ENCODE measurements at regions not wholly inside any gene's neighbourhood (a gene's known extent, or its start where the extent isn't known, plus 50 kb on each side); places are given as distances from the start of the nearest gene placed in this dataset.
"Not testable (repeated sequence)": the region's sequence is repeated elsewhere in the genome, so short reads cannot be mapped to it uniquely, and the experiment has no call there.

DNA sequence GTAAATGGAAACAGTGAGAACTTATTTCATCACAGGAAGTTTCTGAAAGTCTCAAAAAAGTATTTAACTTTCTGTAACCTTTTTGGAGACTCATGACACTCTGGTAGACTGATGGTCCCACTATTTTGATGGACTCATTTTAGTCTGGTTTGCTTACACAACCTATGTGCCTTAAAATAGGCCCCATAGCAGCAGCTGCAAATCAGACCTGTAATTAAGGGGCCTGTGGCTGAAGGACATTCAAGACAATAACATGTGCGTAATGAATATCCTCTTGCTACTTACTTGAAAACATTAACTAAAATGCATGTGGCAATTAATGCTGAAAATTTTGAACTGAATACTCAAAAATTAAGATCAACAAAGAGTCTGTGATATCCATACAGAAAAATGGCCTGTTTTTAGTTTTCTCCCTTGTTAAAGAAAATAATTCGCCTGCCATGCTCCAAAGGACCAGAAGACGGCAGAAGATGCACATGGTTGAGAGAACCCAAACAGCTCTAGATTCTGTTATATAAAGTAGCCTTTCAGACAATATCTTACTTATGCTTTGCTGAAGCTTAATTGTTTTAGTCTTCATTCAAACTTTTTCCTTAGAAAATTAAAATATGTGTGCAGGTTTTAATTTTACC lies 568.5 kb downstream of the KCNA4 start:
- Histone ChIP-seq H3K4me3 (ENCODE audit: low read depth, low read length) (no peak overlapping the region), H3K9ac (ENCODE audit: low read depth, low read length) (no peak overlapping the region)

DNA sequence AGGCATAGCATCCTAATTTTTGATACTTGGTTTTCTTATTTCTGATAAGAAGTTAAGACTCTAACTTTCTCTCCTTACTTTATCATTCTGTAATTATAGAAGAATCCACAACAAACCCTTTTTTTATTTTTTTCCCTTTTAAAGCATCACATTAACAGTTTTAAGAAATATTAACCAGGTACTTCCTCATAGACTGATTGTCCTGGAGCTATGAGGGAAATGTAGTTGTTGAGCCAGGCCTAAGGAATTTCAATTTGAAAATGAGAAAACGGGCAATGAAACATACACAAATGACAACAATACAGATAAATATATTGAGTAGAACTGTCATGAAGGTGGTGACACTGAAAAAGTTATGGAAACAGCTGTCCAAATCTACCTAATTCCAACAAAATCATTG lies 569.0 kb downstream of the KCNA4 start:
- H3K36me3 ChIP-seq (ENCODE audit: control insufficient read depth, insufficient read depth, low read length) = no peaks in the 10 kb centered on the region
- no peak overlapping the region for H3K9ac ChIP-seq (ENCODE audit: low read depth, low read length)
- H3K4me3 ChIP-seq (ENCODE audit: low read depth, low read length) = no peak overlapping the region
- H3K9me3 ChIP-seq (ENCODE audit: control insufficient read depth, insufficient read depth, low read length) = no peaks in the 10 kb centered on the region
- H3K4me1 ChIP-seq (ENCODE audit: control insufficient read depth, insufficient read depth, low read length) = no peaks in the 10 kb centered on the region
- no peak overlapping the region for H3K27ac ChIP-seq (ENCODE audit: low read depth, low read length)
- H3K27me3 ChIP-seq (ENCODE audit: control insufficient read depth, insufficient read depth, low read length) = no peaks in the 10 kb centered on the region

More for the DNA sequence above, 568.5 kb downstream of the KCNA4 start:
- Histone ChIP-seq H3K36me3 (ENCODE audit: control insufficient read depth, insufficient read depth, low read length) (no peaks in the 10 kb centered on the region), H3K27me3 (ENCODE audit: control insufficient read depth, insufficient read depth, low read length) (no peaks in the 10 kb centered on the region), H3K4me1 (ENCODE audit: control insufficient read depth, insufficient read depth, low read length) (no peaks in the 10 kb centered on the region), H3K27ac (ENCODE audit: low read depth, low read length) (no peak overlapping the region), H3K9me3 (ENCODE audit: control insufficient read depth, insufficient read depth, low read length) (no peaks in the 10 kb centered on the region)

DNA sequence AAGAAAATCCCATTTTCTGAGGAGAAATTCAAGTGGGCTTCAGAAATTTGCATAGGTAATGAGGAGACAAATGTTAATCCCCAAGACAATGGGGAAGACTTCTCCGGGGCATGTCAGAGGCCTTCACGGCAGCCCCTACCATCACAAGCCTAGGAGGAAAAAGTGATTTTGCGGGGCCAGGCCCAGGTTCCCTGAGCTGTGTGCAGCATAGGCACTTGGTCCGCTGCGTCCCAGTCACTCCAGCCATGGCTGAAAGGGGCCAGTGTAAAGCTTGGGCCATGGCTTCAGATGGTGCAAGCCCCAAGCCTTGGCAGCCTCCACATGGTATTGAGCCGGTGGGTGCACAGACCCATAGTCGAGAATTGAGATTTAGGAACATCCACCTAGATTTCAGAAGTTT lies 570.7 kb downstream of the KCNA4 start:
- H3K27me3 ChIP-seq (ENCODE audit: control insufficient read depth, insufficient read depth, low read length) = no peaks in the 10 kb centered on the region
- no peak overlapping the region for H3K4me3 ChIP-seq (ENCODE audit: low read depth, low read length)
- H3K36me3 ChIP-seq (ENCODE audit: control insufficient read depth, insufficient read depth, low read length) = no peaks in the 10 kb centered on the region
- no peak overlapping the region for H3K27ac ChIP-seq (ENCODE audit: low read depth, low read length)
- H3K9me3 ChIP-seq (ENCODE audit: control insufficient read depth, insufficient read depth, low read length) = no peaks in the 10 kb centered on the region
- no peaks in the 10 kb centered on the region for H3K4me1 ChIP-seq (ENCODE audit: control insufficient read depth, insufficient read depth, low read length)
- H3K9ac ChIP-seq (ENCODE audit: low read depth, low read length) = no peak overlapping the region

DNA sequence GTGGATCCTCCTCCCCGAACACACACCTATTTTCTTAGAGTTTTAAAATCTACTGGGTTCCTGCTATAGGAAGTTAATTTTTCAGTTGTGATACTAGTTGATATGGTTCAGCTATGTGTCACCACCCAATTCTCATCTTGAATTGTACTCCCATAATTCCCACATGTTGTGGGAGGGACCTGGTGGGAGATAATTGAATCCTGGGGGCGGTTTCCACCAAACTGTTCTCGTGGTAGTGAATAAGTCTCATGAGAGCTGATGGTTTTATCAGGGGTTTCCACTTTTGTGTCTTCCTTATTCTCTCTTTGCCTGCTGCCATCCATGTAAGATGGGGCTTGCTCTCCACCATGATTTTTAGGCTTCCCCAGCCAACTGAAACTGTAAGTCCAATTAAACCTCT lies 571.6 kb downstream of the KCNA4 start:
- not testable (repeated sequence) for H3K4me3 ChIP-seq (ENCODE audit: low read depth, low read length); H3K4me1 ChIP-seq (ENCODE audit: control insufficient read depth, insufficient read depth, low read length); H3K9me3 ChIP-seq (ENCODE audit: control insufficient read depth, insufficient read depth, low read length); H3K27ac ChIP-seq (ENCODE audit: low read depth, low read length); H3K9ac ChIP-seq (ENCODE audit: low read depth, low read length); H3K36me3 ChIP-seq (ENCODE audit: control insufficient read depth, insufficient read depth, low read length); H3K27me3 ChIP-seq (ENCODE audit: control insufficient read depth, insufficient read depth, low read length)

DNA sequence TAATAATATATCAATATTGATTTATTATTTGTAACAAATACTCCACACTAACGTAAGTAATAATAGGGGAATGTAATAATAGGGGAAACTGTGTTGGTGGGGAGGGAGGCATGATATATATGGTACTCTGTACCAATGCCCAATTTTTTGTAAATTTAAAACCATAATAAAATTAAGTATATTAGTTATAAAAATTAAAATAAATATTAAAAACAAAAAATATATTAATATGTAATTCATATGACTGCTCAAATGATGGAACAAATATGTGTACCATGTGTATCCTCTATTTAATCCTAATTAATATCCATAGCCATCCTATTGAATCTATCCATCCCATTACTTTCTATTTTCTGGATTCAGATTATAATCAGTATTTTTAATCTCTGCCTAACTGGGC lies 578.0 kb downstream of the KCNA4 start:
- no peaks in the 10 kb centered on the region for H3K27me3 ChIP-seq (ENCODE audit: control insufficient read depth, insufficient read depth, low read length)
- H3K4me1 ChIP-seq (ENCODE audit: control insufficient read depth, insufficient read depth, low read length) = no peaks in the 10 kb centered on the region
- no peak overlapping the region for H3K9ac ChIP-seq (ENCODE audit: low read depth, low read length)
- no peak overlapping the region for H3K27ac ChIP-seq (ENCODE audit: low read depth, low read length)
- no peak overlapping the region for H3K4me3 ChIP-seq (ENCODE audit: low read depth, low read length)
- no peaks in the 10 kb centered on the region for H3K9me3 ChIP-seq (ENCODE audit: control insufficient read depth, insufficient read depth, low read length)
- H3K36me3 ChIP-seq (ENCODE audit: control insufficient read depth, insufficient read depth, low read length) = no peaks in the 10 kb centered on the region

DNA sequence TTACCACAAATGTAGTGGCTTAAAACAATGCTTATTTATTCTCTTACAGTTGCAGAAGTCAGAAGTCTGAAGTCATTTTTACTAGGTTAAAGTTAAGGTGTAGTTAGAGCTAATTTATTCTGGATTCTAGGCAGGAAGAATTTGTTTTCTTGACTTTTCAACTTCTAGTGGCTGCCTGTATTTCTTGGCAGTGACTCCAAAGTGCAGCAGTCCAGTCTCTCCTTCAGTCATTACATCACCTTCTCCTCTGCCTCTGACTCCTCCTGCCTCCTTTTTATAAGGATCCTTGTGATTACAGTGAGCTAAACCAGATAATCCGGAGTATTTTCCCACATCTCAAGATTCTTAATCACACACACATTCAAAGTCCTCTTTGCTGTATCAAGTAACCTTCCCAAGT lies 581.4 kb downstream of the KCNA4 start:
- no peaks in the 10 kb centered on the region for H3K36me3 ChIP-seq (ENCODE audit: control insufficient read depth, insufficient read depth, low read length)
- no peaks in the 10 kb centered on the region for H3K4me1 ChIP-seq (ENCODE audit: control insufficient read depth, insufficient read depth, low read length)
- no peak overlapping the region for H3K9ac ChIP-seq (ENCODE audit: low read depth, low read length)
- H3K9me3 ChIP-seq (ENCODE audit: control insufficient read depth, insufficient read depth, low read length) = peaks cover 8% of the 10 kb centered on the region; the same call in 1 of the 2 replicates
- no peaks in the 10 kb centered on the region for H3K27me3 ChIP-seq (ENCODE audit: control insufficient read depth, insufficient read depth, low read length)
- no peak overlapping the region for H3K4me3 ChIP-seq (ENCODE audit: low read depth, low read length)
- H3K27ac ChIP-seq (ENCODE audit: low read depth, low read length) = no peak overlapping the region

DNA sequence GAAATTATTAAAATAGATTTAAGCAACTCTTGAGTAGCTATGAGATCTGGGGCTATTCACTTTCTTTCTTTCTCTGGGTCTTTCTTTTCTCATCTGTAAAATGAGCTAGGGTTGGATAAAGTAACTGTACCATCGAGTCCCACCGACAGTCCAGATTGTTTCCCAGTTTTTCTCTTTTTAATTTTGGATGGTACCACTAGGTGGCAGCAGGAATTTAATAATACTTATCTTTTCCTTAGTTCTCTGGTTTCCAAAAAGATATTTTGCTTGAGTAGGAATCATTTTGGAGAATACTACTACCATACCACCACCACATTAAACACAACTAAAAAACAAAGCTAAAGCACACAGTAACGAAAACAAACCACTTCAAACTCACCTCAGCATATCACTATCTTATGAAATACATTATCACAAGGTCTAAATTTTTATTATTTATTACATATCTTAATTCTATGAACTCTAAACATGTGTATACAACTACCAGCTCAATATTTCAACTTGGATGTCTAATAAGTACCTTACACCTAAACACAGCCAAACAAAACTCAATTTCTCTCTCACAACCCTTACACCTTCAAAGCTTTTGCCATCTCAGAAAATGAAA lies 584.0 kb downstream of the KCNA4 start:
- Histone ChIP-seq H3K27me3 (ENCODE audit: control insufficient read depth, insufficient read depth, low read length) (no peaks in the 10 kb centered on the region), H3K4me1 (ENCODE audit: control insufficient read depth, insufficient read depth, low read length) (no peaks in the 10 kb centered on the region), H3K36me3 (ENCODE audit: control insufficient read depth, insufficient read depth, low read length) (no peaks in the 10 kb centered on the region), H3K9ac (ENCODE audit: low read depth, low read length) (no peak overlapping the region), H3K9me3 (ENCODE audit: control insufficient read depth, insufficient read depth, low read length) (peaks cover 8% of the 10 kb centered on the region; the same call in 1 of the 2 replicates), H3K4me3 (ENCODE audit: low read depth, low read length) (no peak overlapping the region), H3K27ac (ENCODE audit: low read depth, low read length) (no peak overlapping the region)

DNA sequence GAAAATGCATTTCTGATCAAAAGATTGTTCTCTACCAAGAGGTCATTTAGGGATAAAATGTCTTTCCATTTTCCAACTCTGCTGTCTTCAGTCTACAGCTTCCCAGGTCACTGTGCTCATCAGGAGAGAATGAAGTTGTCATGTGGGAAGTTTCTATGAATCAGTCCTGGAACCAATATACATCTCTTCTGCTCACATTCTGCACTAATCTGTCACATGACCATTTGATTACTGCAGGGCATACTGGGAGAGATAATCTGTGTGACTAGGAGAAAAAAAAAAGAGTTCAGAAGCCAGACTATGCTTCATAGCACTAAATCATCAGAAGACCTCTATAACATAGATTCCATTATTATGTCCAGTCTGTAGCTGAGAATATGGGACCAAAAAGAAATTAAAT lies 611.5 kb downstream of the KCNA4 start:
- H3K36me3 ChIP-seq (ENCODE audit: control insufficient read depth, insufficient read depth, low read length) = no peaks in the 10 kb centered on the region
- H3K9me3 ChIP-seq (ENCODE audit: control insufficient read depth, insufficient read depth, low read length) = no peaks in the 10 kb centered on the region
- H3K4me3 ChIP-seq (ENCODE audit: low read depth, low read length) = no peak overlapping the region
- no peaks in the 10 kb centered on the region for H3K27me3 ChIP-seq (ENCODE audit: control insufficient read depth, insufficient read depth, low read length)
- no peak overlapping the region for H3K27ac ChIP-seq (ENCODE audit: low read depth, low read length)
- no peak overlapping the region for H3K9ac ChIP-seq (ENCODE audit: low read depth, low read length)
- no peaks in the 10 kb centered on the region for H3K4me1 ChIP-seq (ENCODE audit: control insufficient read depth, insufficient read depth, low read length)

DNA sequence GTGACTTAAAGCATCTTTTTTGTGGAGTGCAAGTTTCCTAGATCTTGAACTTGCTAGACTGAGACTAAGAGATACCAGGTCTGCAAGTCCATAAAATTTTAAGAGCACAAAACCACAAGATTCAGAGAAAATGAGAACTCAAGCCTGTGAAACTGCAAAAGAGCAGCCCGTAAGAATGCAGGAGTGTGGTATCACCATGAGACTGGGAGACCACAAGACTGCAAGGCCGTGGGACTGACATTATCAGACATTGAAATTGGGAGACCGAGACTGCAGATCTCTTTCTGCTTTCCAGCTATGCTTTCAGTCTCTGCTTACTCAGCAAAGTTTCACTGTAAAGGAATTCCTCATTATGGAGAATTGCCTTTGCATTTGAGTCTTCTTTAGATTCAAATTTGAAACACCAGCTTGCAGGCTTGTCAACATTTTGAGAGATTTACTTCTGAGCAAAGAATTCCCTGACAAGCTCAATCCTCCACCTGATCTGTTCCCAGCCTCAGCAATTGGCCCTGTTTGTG lies 621.2 kb downstream of the KCNA4 start:
- H3K36me3 ChIP-seq (ENCODE audit: control insufficient read depth, insufficient read depth, low read length) = no peaks in the 10 kb centered on the region
- no peaks in the 10 kb centered on the region for H3K9me3 ChIP-seq (ENCODE audit: control insufficient read depth, insufficient read depth, low read length)
- H3K9ac ChIP-seq (ENCODE audit: low read depth, low read length) = no peak overlapping the region
- H3K27ac ChIP-seq (ENCODE audit: low read depth, low read length) = no peak overlapping the region
- H3K27me3 ChIP-seq (ENCODE audit: control insufficient read depth, insufficient read depth, low read length) = no peaks in the 10 kb centered on the region
- no peaks in the 10 kb centered on the region for H3K4me1 ChIP-seq (ENCODE audit: control insufficient read depth, insufficient read depth, low read length)
- no peak overlapping the region for H3K4me3 ChIP-seq (ENCODE audit: low read depth, low read length)

DNA sequence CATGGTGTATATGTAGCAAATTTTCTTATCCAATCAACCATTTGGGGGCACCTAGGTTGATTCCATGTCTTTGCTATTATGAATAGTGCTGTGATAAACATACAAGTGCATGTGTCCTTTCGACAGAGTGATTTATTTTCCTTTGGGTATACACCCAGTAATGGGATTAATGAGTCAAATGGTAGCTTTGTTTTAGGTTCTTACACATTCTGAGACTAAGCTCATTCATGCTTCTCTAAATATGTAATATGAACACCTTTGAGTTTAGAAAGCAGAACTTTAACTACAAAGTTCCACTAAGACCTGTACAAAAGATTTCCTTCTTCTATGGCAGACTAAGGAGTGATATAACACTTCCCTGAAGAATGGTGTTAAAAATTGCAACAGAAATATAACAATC lies 627.0 kb downstream of the KCNA4 start:
- no peak overlapping the region for H3K4me3 ChIP-seq (ENCODE audit: low read depth, low read length)
- no peaks in the 10 kb centered on the region for H3K36me3 ChIP-seq (ENCODE audit: control insufficient read depth, insufficient read depth, low read length)
- H3K4me1 ChIP-seq (ENCODE audit: control insufficient read depth, insufficient read depth, low read length) = no peaks in the 10 kb centered on the region
- no peaks in the 10 kb centered on the region for H3K9me3 ChIP-seq (ENCODE audit: control insufficient read depth, insufficient read depth, low read length)
- H3K27ac ChIP-seq (ENCODE audit: low read depth, low read length) = no peak overlapping the region
- H3K9ac ChIP-seq (ENCODE audit: low read depth, low read length) = no peak overlapping the region
- no peaks in the 10 kb centered on the region for H3K27me3 ChIP-seq (ENCODE audit: control insufficient read depth, insufficient read depth, low read length)

DNA sequence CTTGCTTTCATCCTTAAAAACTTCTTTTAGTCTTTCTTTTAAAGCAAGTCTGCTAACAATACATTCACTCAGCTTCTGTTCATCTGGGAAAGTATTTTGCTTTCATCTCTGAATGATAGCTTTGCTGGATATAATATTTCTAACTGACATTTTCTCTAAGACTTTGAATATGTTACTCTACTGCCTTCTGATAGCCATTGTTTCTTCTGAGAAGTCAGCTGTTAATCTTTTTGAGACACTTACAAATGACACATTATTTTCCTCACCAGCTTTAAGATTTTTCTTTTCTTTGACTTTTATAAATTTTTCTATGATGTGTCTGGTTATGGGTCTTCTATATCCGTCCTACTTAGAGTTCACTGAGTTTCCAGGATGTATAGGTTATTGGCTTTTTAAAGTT lies 643.1 kb downstream of the KCNA4 start:
- H3K9me3 ChIP-seq (ENCODE audit: control insufficient read depth, insufficient read depth, low read length) = peaks cover 12% of the 10 kb centered on the region

More for the DNA sequence above, 643.1 kb downstream of the KCNA4 start:
- Histone ChIP-seq H3K4me1 (ENCODE audit: control insufficient read depth, insufficient read depth, low read length) (no peaks in the 10 kb centered on the region), H3K27ac (ENCODE audit: low read depth, low read length) (no peak overlapping the region), H3K27me3 (ENCODE audit: control insufficient read depth, insufficient read depth, low read length) (no peaks in the 10 kb centered on the region), H3K4me3 (ENCODE audit: low read depth, low read length) (no peak overlapping the region), H3K9ac (ENCODE audit: low read depth, low read length) (no peak overlapping the region), H3K36me3 (ENCODE audit: control insufficient read depth, insufficient read depth, low read length) (no peaks in the 10 kb centered on the region)
